ENCODE measurements at regions not wholly inside any gene's neighbourhood (a gene's known extent, or its start where the extent isn't known, plus 50 kb on each side); places are given as distances from the start of the nearest gene placed in this dataset.

DNA sequence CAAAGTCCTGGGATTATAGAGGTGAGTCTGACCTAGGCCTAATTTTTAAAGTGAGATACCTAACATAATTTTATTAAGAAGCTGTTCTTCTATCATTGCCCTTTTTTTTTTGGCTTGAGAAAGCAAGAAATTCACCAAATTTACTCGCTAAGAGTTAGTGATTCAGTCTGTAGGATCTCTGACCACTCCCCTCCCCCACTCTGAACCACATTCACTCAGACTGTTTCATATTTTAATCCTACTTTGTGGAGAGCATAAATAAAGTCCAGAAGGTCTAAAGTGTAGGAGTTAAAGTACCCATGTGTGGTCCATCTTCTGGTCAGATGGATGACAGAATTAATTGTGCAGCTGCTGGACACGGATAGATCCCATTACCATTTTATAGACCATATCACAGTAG is 115.8 kb upstream of the MGAT5 start:
- Histone ChIP-seq H3K4me3 (ENCODE audit: control extremely low read depth in 1 of 5, extremely low read depth in 1 of 5, insufficient read depth in 1 of 5, low read depth in 2 of 5, low read length in 4 of 5) (no peak overlapping the region), H3K27ac (ENCODE audit: low read length in 2 of 2) (peak overlapping the region in 1 of 2 donors; percentile 65), H2AFZ (ENCODE audit: insufficient read depth, low read depth, low read length, poor library complexity, severe bottlenecking) (no peak overlapping the region), H3K27me3 (replicated peaks in 1 of 4; ENCODE audit: control extremely low read depth in 1 of 4, control insufficient read depth in 3 of 4, insufficient read depth in 4 of 4, low read length in 3 of 4) (no peaks in the 10 kb centered on the region), H3K36me3 (replicated peaks in 1 of 2; ENCODE audit: control extremely low read depth in 1 of 2, control insufficient read depth in 1 of 2, extremely low read depth in 1 of 2, insufficient read depth in 2 of 2, low read length in 1 of 2) (peaks cover 0 to 7% of the 10 kb centered on the region in 2 experiments), H3K9me3 (ENCODE audit: control extremely low read depth in 1 of 3, control insufficient read depth in 2 of 3, insufficient read depth in 1 of 3, low read length in 2 of 3) (no peaks in the 10 kb centered on the region), H4K20me1 (ENCODE audit: control insufficient read depth, insufficient read depth, low read length, poor library complexity, severe bottlenecking) (peaks cover 81% of the 10 kb centered on the region), H3K4me1 (ENCODE audit: control insufficient read depth in 2 of 2, insufficient read depth in 2 of 2, low read length in 2 of 2) (peaks cover 70 to 75% of the 10 kb centered on the region in 2 donors), H3K9ac (ENCODE audit: low read length) (no peak overlapping the region), H3K4me2 (replicated peaks; ENCODE audit: low read depth, low read length, poor library complexity, severe bottlenecking) (no peak overlapping the region), H3K79me2 (ENCODE audit: control insufficient read depth, insufficient read depth, low read length) (peaks cover 99% of the 10 kb centered on the region)
- no peak for TF ChIP-seq EZH2 (IDR thresholded peaks at IDR 0.05; ENCODE audit: borderline replicate concordance, insufficient read depth, low read depth, low read length, poor library complexity, severe bottlenecking)
- TF ChIP-seq CTCF (IDR thresholded peaks at IDR 0.05), result no peak
- Mint-ChIP-seq H3K4me3 (no peak overlapping the region), H3K27ac (peak overlapping the region; percentile 78), H3K9me3 (ENCODE audit: insufficient read depth) (no peaks in the 10 kb centered on the region), H3K27me3 (no peaks in the 10 kb centered on the region), H3K4me1 (peaks cover 90% of the 10 kb centered on the region)
- ChIA-PET POLR2A (interaction anchor here (0.7 kb wide), 1 partner anchor 69 kb away, joined by 8 read pairs; no protein-coding TSS in a partner anchor), CTCF (interaction anchor here (0.9 to 1.0 kb wide), 2 partner anchors 19 to 141 kb away, joined by 3 to 4 read pairs; no protein-coding TSS in a partner anchor)
- intact Hi-C loops (cut with micrococcal nuclease), result no loop called here
- ATAC-seq (ENCODE audit: low read depth) (no peak), DNase-seq (no peak)
- WGBS (ENCODE audit: insufficient coverage), result no CpG with 5 or more reads among the region's 2 CpGs

- CTCF ChIA-PET, result interaction anchor here (1.5 kb wide), 1 partner anchor 106 kb away, joined by 4 read pairs; no protein-coding TSS in a partner anchor
- POLR2A ChIA-PET, result no interaction called here
- H3K36me3 ChIP-seq (replicated peaks in 1 of 2; ENCODE audit: control extremely low read depth in 1 of 2, control insufficient read depth in 1 of 2, extremely low read depth in 1 of 2, insufficient read depth in 2 of 2, low read length in 1 of 2), result peaks cover 0 to 16% of the 10 kb centered on the region in 2 experiments
- H3K4me2 ChIP-seq (replicated peaks; ENCODE audit: low read depth, low read length, poor library complexity, severe bottlenecking), result no peak overlapping the region
- H3K27me3 Mint-ChIP-seq, result no peaks in the 10 kb centered on the region
- no peak overlapping the region for H3K9ac ChIP-seq (ENCODE audit: low read length)
- H3K9me3 ChIP-seq (ENCODE audit: control extremely low read depth in 1 of 3, control insufficient read depth in 2 of 3, insufficient read depth in 1 of 3, low read length in 2 of 3), result no peaks in the 10 kb centered on the region
- H2AFZ ChIP-seq (ENCODE audit: insufficient read depth, low read depth, low read length, poor library complexity, severe bottlenecking), result no peak overlapping the region
- H3K4me1 Mint-ChIP-seq, result peaks cover 89% of the 10 kb centered on the region
- no peaks in the 10 kb centered on the region for H3K9me3 Mint-ChIP-seq (ENCODE audit: insufficient read depth)
- peak overlapping the region in 1 of 2 donors; percentile 65 for H3K27ac ChIP-seq (ENCODE audit: low read length in 2 of 2)
- peaks cover 62 to 68% of the 10 kb centered on the region in 2 donors for H3K4me1 ChIP-seq (ENCODE audit: control insufficient read depth in 2 of 2, insufficient read depth in 2 of 2, low read length in 2 of 2)
- no peaks in the 10 kb centered on the region for H3K27me3 ChIP-seq (replicated peaks in 1 of 4; ENCODE audit: control extremely low read depth in 1 of 4, control insufficient read depth in 3 of 4, insufficient read depth in 4 of 4, low read length in 3 of 4)
- H3K27ac Mint-ChIP-seq, result peak overlapping the region; percentile 78
- WGBS (ENCODE audit: insufficient coverage), result 100% methylated on average over 3 of the region's 4 CpGs
- DNase-seq (no peak), ATAC-seq (ENCODE audit: low read depth) (no peak)
- H3K4me3 ChIP-seq (ENCODE audit: control extremely low read depth in 1 of 5, extremely low read depth in 1 of 5, insufficient read depth in 1 of 5, low read depth in 2 of 5, low read length in 4 of 5), result no peak overlapping the region
- peak overlapping the region; percentile 0 for H3K4me3 Mint-ChIP-seq
- no peak for TF ChIP-seq EZH2 (IDR thresholded peaks at IDR 0.05; ENCODE audit: borderline replicate concordance, insufficient read depth, low read depth, low read length, poor library complexity, severe bottlenecking)
- no peak for TF ChIP-seq CTCF (IDR thresholded peaks at IDR 0.05)
- H3K79me2 ChIP-seq (ENCODE audit: control insufficient read depth, insufficient read depth, low read length), result peaks cover 99% of the 10 kb centered on the region
- intact Hi-C loops (cut with micrococcal nuclease), result no loop called here
- peaks cover 82% of the 10 kb centered on the region for H4K20me1 ChIP-seq (ENCODE audit: control insufficient read depth, insufficient read depth, low read length, poor library complexity, severe bottlenecking)
These were observed 114.3 kb upstream of the MGAT5 start for GRCh38 chr2:134139611-134140010.
